HEK293 (cell line): ENCODE measurements at regions not wholly inside any gene's neighbourhood (a gene's known extent, or its start where the extent isn't known, plus 50 kb on each side); places are given as distances from the start of the nearest gene placed in this dataset.

Experiments used
- CTCF ChIA-PET: fragments of 350-600 bp; formaldehyde crosslinking; extraction: SDS; loops from one replicate; lab custom pipeline; 2021; ENCODE audit warnings: antibody characterized with exemption; lab: Yijun Ruan, JAX
- POLR2A ChIA-PET: fragments of 300-600 bp; formaldehyde crosslinking; extraction: SDS; loops from one replicate; lab custom pipeline; 2020; ENCODE audit warnings: antibody characterized with exemption, inconsistent platforms; lab: Yijun Ruan, JAX
- H3K27ac ChIP-seq: fragments of 200-500 bp; sonication (Bioruptor generic); 2 replicates; pipeline ENCODE4 v1.5.1; 2014; ENCODE audit warnings: low read depth, low read length, control low read depth, inconsistent platforms; ENCODE audit errors: extremely low read depth
- H3K36me3 ChIP-seq, 2 experiments: fragments of 200-500 bp in 1 of 2; sonication (Bioruptor generic) in 1 of 2; 1 replicate in 1 of 2; 2 replicates in 1 of 2; pipeline ENCODE4 v1.5.1; 2014 to 2017; ENCODE audit warnings: inconsistent platforms in 2 of 2, low read length in 2 of 2; ENCODE audit not compliant: control insufficient read depth in 2 of 2, insufficient read depth in 1 of 2
- H3K4me1 ChIP-seq: fragments of 200-500 bp; sonication (Bioruptor generic); 2 replicates; pipeline ENCODE4 v1.5.1; 2014; ENCODE audit warnings: mild to moderate bottlenecking, low read length, inconsistent platforms; ENCODE audit not compliant: control insufficient read depth, insufficient read depth
- H3K4me3 ChIP-seq: 2 replicates; pipeline ENCODE4 v1.5.1; 2011; ENCODE audit warnings: low read depth, mild to moderate bottlenecking, control low read depth, low read length, moderate library complexity
- H3K9me3 ChIP-seq: fragments of 200-500 bp; sonication (Bioruptor generic); 2 replicates; pipeline ENCODE4 v1.5.1; 2014; ENCODE audit warnings: low read depth, low read length, inconsistent platforms; ENCODE audit not compliant: control insufficient read depth, insufficient read depth
- AEBP2 ChIP-seq: fragments of 450-650 bp; formaldehyde crosslinking; IDR thresholded peaks from 2 replicates; pipeline ENCODE4 v1.5.1; 2016; ENCODE audit warnings: missing biosample characterization, missing genetic modification characterization, borderline replicate concordance
- EGR2 ChIP-seq: fragments of 450-650 bp; formaldehyde crosslinking; IDR thresholded peaks from 2 replicates; pipeline ENCODE4 v1.5.1; 2016; ENCODE audit warnings: low read depth, missing biosample characterization, missing genetic modification characterization
- HOXC10 ChIP-seq: sonication (generic); formaldehyde crosslinking; IDR thresholded peaks from 2 replicates; pipeline ENCODE4 v1.8.1; 2023; ENCODE audit warnings: mild to moderate bottlenecking, missing genetic modification reagents
- REPIN1 ChIP-seq: fragments of 450-650 bp; formaldehyde crosslinking; IDR thresholded peaks from 2 replicates; pipeline ENCODE4 v1.5.1; 2017; ENCODE audit warnings: missing biosample characterization, missing genetic modification characterization, low read depth
- ZBTB20 ChIP-seq: fragments of 450-650 bp; formaldehyde crosslinking; IDR thresholded peaks from 2 replicates; pipeline ENCODE4 v1.5.1; 2016; ENCODE audit warnings: missing biosample characterization, missing genetic modification characterization
- ZIC2 ChIP-seq: fragments of 450-650 bp; formaldehyde crosslinking; IDR thresholded peaks from 2 replicates; pipeline ENCODE4 v1.5.1; 2016; ENCODE audit warnings: missing biosample characterization, missing genetic modification characterization
- ZNF140 ChIP-seq: fragments of 450-650 bp; formaldehyde crosslinking; IDR thresholded peaks from 2 replicates; pipeline ENCODE4 v1.5.1; 2016; ENCODE audit warnings: missing biosample characterization, missing genetic modification characterization
- ZNF169 ChIP-seq: fragments of 450-650 bp; formaldehyde crosslinking; IDR thresholded peaks from 2 replicates; pipeline ENCODE4 v1.5.1; 2016; ENCODE audit warnings: missing biosample characterization, missing genetic modification characterization
- ZNF18 ChIP-seq: fragments of 450-650 bp; formaldehyde crosslinking; IDR thresholded peaks from 2 replicates; pipeline ENCODE4 v1.5.1; 2016; ENCODE audit warnings: missing biosample characterization, missing genetic modification characterization
- ZNF335 ChIP-seq: fragments of 450-650 bp; formaldehyde crosslinking; conservative IDR thresholded peaks from 2 replicates; pipeline ENCODE4 v1.5.1; 2016; ENCODE audit warnings: missing biosample characterization, missing genetic modification characterization
- ZNF391 ChIP-seq: fragments of 450-650 bp; formaldehyde crosslinking; IDR thresholded peaks from 2 replicates; pipeline ENCODE4 v1.5.1; 2016; ENCODE audit warnings: low read depth, missing biosample characterization, missing genetic modification characterization, borderline replicate concordance
- ZNF398 ChIP-seq: fragments of 450-650 bp; formaldehyde crosslinking; IDR thresholded peaks from 2 replicates; pipeline ENCODE4 v1.5.1; 2017; ENCODE audit warnings: missing biosample characterization, missing genetic modification characterization
- ZNF433 ChIP-seq: fragments of 450-650 bp; formaldehyde crosslinking; IDR thresholded peaks from 2 replicates; pipeline ENCODE4 v1.5.1; 2016; ENCODE audit warnings: missing biosample characterization, missing genetic modification characterization, low read depth
- ZNF449 ChIP-seq: fragments of 450-650 bp; formaldehyde crosslinking; IDR thresholded peaks from 2 replicates; pipeline ENCODE4 v1.5.1; 2017; ENCODE audit warnings: missing biosample characterization, mild to moderate bottlenecking, missing genetic modification characterization, moderate library complexity
- ZNF488 ChIP-seq: fragments of 450-650 bp; formaldehyde crosslinking; IDR thresholded peaks from 2 replicates; pipeline ENCODE4 v1.5.1; 2016; ENCODE audit warnings: missing biosample characterization, missing genetic modification characterization
- ZNF501 ChIP-seq: fragments of 450-650 bp; formaldehyde crosslinking; IDR thresholded peaks from 2 replicates; pipeline ENCODE4 v1.5.1; 2016; ENCODE audit warnings: missing biosample characterization, missing genetic modification characterization
- ZNF580 ChIP-seq: fragments of 450-650 bp; formaldehyde crosslinking; IDR thresholded peaks from 2 replicates; pipeline ENCODE4 v1.5.1; 2016; ENCODE audit warnings: missing biosample characterization, missing genetic modification characterization
- ZNF629 ChIP-seq: fragments of 450-650 bp; formaldehyde crosslinking; IDR thresholded peaks from 2 replicates; pipeline ENCODE4 v1.5.1; 2017; ENCODE audit warnings: missing biosample characterization, missing genetic modification characterization
- ZNF645 ChIP-seq: fragments of 450-650 bp; formaldehyde crosslinking; IDR thresholded peaks from 2 replicates; pipeline ENCODE4; 2016; ENCODE audit warnings: missing biosample characterization, missing genetic modification characterization
- ZNF654 ChIP-seq: fragments of 450-650 bp; formaldehyde crosslinking; IDR thresholded peaks from 2 replicates; pipeline ENCODE4 v1.5.1; 2016; ENCODE audit warnings: low read depth, missing biosample characterization, missing genetic modification characterization
- ZNF664 ChIP-seq: fragments of 450-650 bp; formaldehyde crosslinking; IDR thresholded peaks from 2 replicates; pipeline ENCODE4 v1.5.1; 2016; ENCODE audit warnings: missing biosample characterization, missing genetic modification characterization
- ZNF791 ChIP-seq: fragments of 450-650 bp; formaldehyde crosslinking; IDR thresholded peaks from 2 replicates; pipeline ENCODE4 v1.5.1; 2016; ENCODE audit warnings: missing biosample characterization, missing genetic modification characterization
- ZSCAN16 ChIP-seq: fragments of 450-650 bp; formaldehyde crosslinking; IDR thresholded peaks from 2 replicates; pipeline ENCODE4 v1.5.1; 2016; ENCODE audit warnings: missing biosample characterization, missing genetic modification characterization
- ZSCAN23 ChIP-seq: fragments of 450-650 bp; formaldehyde crosslinking; IDR thresholded peaks from 2 replicates; pipeline ENCODE4 v1.5.1; 2016; ENCODE audit warnings: missing biosample characterization, missing genetic modification characterization
- ZSCAN5A ChIP-seq: fragments of 450-650 bp; formaldehyde crosslinking; IDR thresholded peaks from 2 replicates; pipeline ENCODE4 v1.5.1; 2016; ENCODE audit warnings: missing biosample characterization, missing genetic modification characterization

GRCh38 chr10:43881657-43882056 is 233.0 kb upstream of the ZNF32 start:
- TF ChIP-seq ZNF501 (tag by site-specific recombination) (no peak), ZNF398 (tag by site-specific recombination) (no peak), ZBTB20 (tag by site-specific recombination) (no peak), AEBP2 (tag by site-specific recombination) (no peak), HOXC10 (CRISPR knock-in tag) (no peak), ZNF140 (no peak), ZNF18 (tag by site-specific recombination) (no peak), ZNF433 (no peak), EGR2 (tag by site-specific recombination) (no peak), ZSCAN16 (tag by site-specific recombination) (no peak), ZNF335 (tag by site-specific recombination) (no peak), ZNF654 (tag by site-specific recombination) (no peak), ZNF580 (tag by site-specific recombination) (no peak), ZNF664 (no peak), ZSCAN5A (tag by site-specific recombination) (no peak), ZNF488 (tag by site-specific recombination) (no peak)
- ChIA-PET POLR2A (no interaction called here), CTCF (no interaction called here)
- no peak overlapping the region for H3K27ac ChIP-seq
- no peaks in the 10 kb centered on the region for H3K4me1 ChIP-seq
- H3K4me3 ChIP-seq: no peak overlapping the region
- no peaks in the 10 kb centered on the region for H3K9me3 ChIP-seq
- no peaks in the 10 kb centered on the region for H3K36me3 ChIP-seq

- Histone ChIP-seq H3K36me3 (no peaks in the 10 kb centered on the region), H3K4me1 (no peaks in the 10 kb centered on the region), H3K27ac (no peak overlapping the region), H3K4me3 (no peak overlapping the region), H3K9me3 (no peaks in the 10 kb centered on the region)
- ChIA-PET CTCF (no interaction called here), POLR2A (no interaction called here)
- no peak for TF ChIP-seq ZSCAN5A (tag by site-specific recombination)
- no peak for TF ChIP-seq ZNF645 (tag by site-specific recombination)
- no peak for TF ChIP-seq ZSCAN23 (tag by site-specific recombination)
- TF ChIP-seq ZNF391 (tag by site-specific recombination): no peak
- no peak for TF ChIP-seq ZNF791 (tag by site-specific recombination)
- TF ChIP-seq ZNF169 (tag by site-specific recombination): no peak
- no peak for TF ChIP-seq ZNF449 (tag by site-specific recombination)
- TF ChIP-seq ZIC2 (tag by site-specific recombination): peak; percentile 37; the same call in 1 of the 2 replicates
- no peak for TF ChIP-seq ZNF629 (tag by site-specific recombination)
- no peak for TF ChIP-seq REPIN1 (tag by site-specific recombination)
Observed at GRCh38 chr10:43880160-43880559, 231.5 kb upstream of the ZNF32 start.
